ENCODE measurements at regions not wholly inside any gene's neighbourhood (a gene's known extent, or its start where the extent isn't known, plus 50 kb on each side); places are given as distances from the start of the nearest gene placed in this dataset.

- TF ChIP-seq, protein P1, sequence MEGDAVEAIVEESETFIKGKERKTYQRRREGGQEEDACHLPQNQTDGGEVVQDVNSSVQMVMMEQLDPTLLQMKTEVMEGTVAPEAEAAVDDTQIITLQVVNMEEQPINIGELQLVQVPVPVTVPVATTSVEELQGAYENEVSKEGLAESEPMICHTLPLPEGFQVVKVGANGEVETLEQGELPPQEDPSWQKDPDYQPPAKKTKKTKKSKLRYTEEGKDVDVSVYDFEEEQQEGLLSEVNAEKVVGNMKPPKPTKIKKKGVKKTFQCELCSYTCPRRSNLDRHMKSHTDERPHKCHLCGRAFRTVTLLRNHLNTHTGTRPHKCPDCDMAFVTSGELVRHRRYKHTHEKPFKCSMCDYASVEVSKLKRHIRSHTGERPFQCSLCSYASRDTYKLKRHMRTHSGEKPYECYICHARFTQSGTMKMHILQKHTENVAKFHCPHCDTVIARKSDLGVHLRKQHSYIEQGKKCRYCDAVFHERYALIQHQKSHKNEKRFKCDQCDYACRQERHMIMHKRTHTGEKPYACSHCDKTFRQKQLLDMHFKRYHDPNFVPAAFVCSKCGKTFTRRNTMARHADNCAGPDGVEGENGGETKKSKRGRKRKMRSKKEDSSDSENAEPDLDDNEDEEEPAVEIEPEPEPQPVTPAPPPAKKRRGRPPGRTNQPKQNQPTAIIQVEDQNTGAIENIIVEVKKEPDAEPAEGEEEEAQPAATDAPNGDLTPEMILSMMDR (IDR thresholded peaks at IDR 0.05; ENCODE audit: insufficient read depth, low read length), result no peak
- TF ChIP-seq POLR2AphosphoS5 (IDR thresholded peaks at IDR 0.05; ENCODE audit: low read depth), result no peak
Observed at GRCh38 chr10:45155784-45156183, 155.1 kb downstream of the ZNF22 start.

Measured in HL-60 (cell line).